ENCODE measurements at regions not wholly inside any gene's neighbourhood (a gene's known extent, or its start where the extent isn't known, plus 50 kb on each side); places are given as distances from the start of the nearest gene placed in this dataset.

GRCh38 chr13:22253107-22253506, 582.2 kb downstream of the FGF9 start:
- intact Hi-C loops (cut with DNase I; ENCODE audit: low total_unique reads) = no loop called here
- WGBS, 5 donors = 91 to 96% (median 92%) methylated on average over 4 of the region's 4 CpGs

GRCh38 chr13:22256111-22256639, 585.3 kb downstream of the FGF9 start:
- 89 to 98% (median 91%) methylated on average over 2 of the region's 2 CpGs for WGBS, 5 donors
- Histone ChIP-seq H3K36me3 (no peaks in the 10 kb centered on the region), H3K4me3 (no peak overlapping the region), H3K4me1 (no peaks in the 10 kb centered on the region), H3K27me3 (no peaks in the 10 kb centered on the region), H3K27ac (no peak overlapping the region), H3K9me3 (no peaks in the 10 kb centered on the region)
- intact Hi-C loops (cut with DNase I; ENCODE audit: low total_unique reads) = no loop called here
- no peak for DNase-seq
- TF ChIP-seq CTCF (IDR thresholded peaks at IDR 0.05) = no peak
- no peak for TF ChIP-seq EP300 (IDR thresholded peaks at IDR 0.05)
- TF ChIP-seq POLR2A (IDR thresholded peaks at IDR 0.05) = no peak
- no peak for TF ChIP-seq POLR2AphosphoS5 (IDR thresholded peaks at IDR 0.05)

More at GRCh38 chr13:22253107-22253506, 582.2 kb downstream of the FGF9 start:
- Histone ChIP-seq H3K9me3 (no peaks in the 10 kb centered on the region), H3K27me3 (no peaks in the 10 kb centered on the region), H3K4me3 (no peak overlapping the region), H3K36me3 (no peaks in the 10 kb centered on the region), H3K27ac (no peak overlapping the region), H3K4me1 (no peaks in the 10 kb centered on the region)
- DNase-seq = no peak
- no peak for TF ChIP-seq EP300 (IDR thresholded peaks at IDR 0.05)
- no peak for TF ChIP-seq CTCF (IDR thresholded peaks at IDR 0.05)
- no peak for TF ChIP-seq POLR2AphosphoS5 (IDR thresholded peaks at IDR 0.05)
- TF ChIP-seq POLR2A (IDR thresholded peaks at IDR 0.05) = no peak

GRCh38 chr13:22262001-22262885, 591.4 kb downstream of the FGF9 start:
- H3K27me3 ChIP-seq = no peaks in the 10 kb centered on the region
- DNase-seq = peak in 1 of 2 donors; percentile 12
- intact Hi-C loops (cut with DNase I; ENCODE audit: low total_unique reads) = no loop called here
- no peak overlapping the region for H3K4me3 ChIP-seq
- H3K27ac ChIP-seq = no peak overlapping the region
- H3K9me3 ChIP-seq = no peaks in the 10 kb centered on the region
- H3K36me3 ChIP-seq = no peaks in the 10 kb centered on the region
- 35 to 50% (median 44%) methylated on average over 6 of the region's 6 CpGs for WGBS, 5 donors
- no peak for TF ChIP-seq CTCF (IDR thresholded peaks at IDR 0.05)
- TF ChIP-seq POLR2AphosphoS5 (IDR thresholded peaks at IDR 0.05) = no peak
- TF ChIP-seq POLR2A (IDR thresholded peaks at IDR 0.05) = no peak
- no peak for TF ChIP-seq EP300 (IDR thresholded peaks at IDR 0.05)
- no peaks in the 10 kb centered on the region for H3K4me1 ChIP-seq

- Histone ChIP-seq H3K4me3 (no peak overlapping the region), H3K27ac (no peak overlapping the region), H3K36me3 (no peaks in the 10 kb centered on the region), H3K9me3 (no peaks in the 10 kb centered on the region), H3K4me1 (no peaks in the 10 kb centered on the region), H3K27me3 (no peaks in the 10 kb centered on the region)
- TF ChIP-seq POLR2AphosphoS5 (IDR thresholded peaks at IDR 0.05) (no peak), CTCF (IDR thresholded peaks at IDR 0.05) (no peak), EP300 (IDR thresholded peaks at IDR 0.05) (no peak), POLR2A (IDR thresholded peaks at IDR 0.05) (no peak)
- intact Hi-C loops (cut with DNase I; ENCODE audit: low total_unique reads) = no loop called here
- WGBS, 5 donors = 91 to 98% (median 94%) methylated on average over 2 of the region's 2 CpGs
- no peak for DNase-seq
These were observed 592.3 kb downstream of the FGF9 start for GRCh38 chr13:22263185-22263584.
